Mucosa of descending colon (tissue), 3 donors: ENCODE measurements at regions not wholly inside any gene's neighbourhood (a gene's known extent, or its start where the extent isn't known, plus 50 kb on each side); places are given as distances from the start of the nearest gene placed in this dataset.

Experiments
- ATAC-seq: fragments of 200-7000 bp; cut with Tn5 transposase; one replicate; pipeline ENCODE4 v1.9.1; 2020; ENCODE audit warnings: mild to moderate bottlenecking, moderate library complexity
- DNase-seq, 3 donors: peaks; one replicate each; pipeline ENCODE4 v3.0.0-alpha.2; 2020
- H3K36me3 ChIP-seq: fragments of 200-600 bp; one replicate; pipeline ENCODE4 v1.8.0; 2021; ENCODE audit warnings: low read depth, mild to moderate bottlenecking
- H3K4me1 ChIP-seq: fragments of 200-600 bp; one replicate; pipeline ENCODE4 v1.8.0; 2021; ENCODE audit warnings: low read depth, mild to moderate bottlenecking
- H3K4me3 ChIP-seq: fragments of 200-600 bp; one replicate; pipeline ENCODE4 v1.8.0; 2021; ENCODE audit warnings: mild to moderate bottlenecking
- H3K9me3 ChIP-seq: fragments of 200-600 bp; one replicate; pipeline ENCODE4 v1.8.0; 2021; ENCODE audit warnings: mild to moderate bottlenecking
- intact Hi-C, 2 donors: fragments of 100-400 bp; cut with DNase I in 1 of 2; cut with micrococcal nuclease in 1 of 2; formaldehyde crosslinking; loops; one replicate each; pipeline versions ENCODE4 v1.11.0 to v1.11.1; 2022; cut with DNase I, micrococcal nuclease
- TF ChIP-seq, protein P1 (sequence below): fragments of 200-600 bp; IDR thresholded peaks from one replicate; pipeline ENCODE4 v1.8.0; 2022; ENCODE audit warnings: antibody characterized with exemption, mild to moderate bottlenecking
- donor health status: DM: no; HTN: no; CAD: no; lungs with moderate emphysema.
- donor health status: DM: no; HTN: no; CAD: no.
- donor health status: DM: no; HTN: yes; CAD: no.

DNA sequence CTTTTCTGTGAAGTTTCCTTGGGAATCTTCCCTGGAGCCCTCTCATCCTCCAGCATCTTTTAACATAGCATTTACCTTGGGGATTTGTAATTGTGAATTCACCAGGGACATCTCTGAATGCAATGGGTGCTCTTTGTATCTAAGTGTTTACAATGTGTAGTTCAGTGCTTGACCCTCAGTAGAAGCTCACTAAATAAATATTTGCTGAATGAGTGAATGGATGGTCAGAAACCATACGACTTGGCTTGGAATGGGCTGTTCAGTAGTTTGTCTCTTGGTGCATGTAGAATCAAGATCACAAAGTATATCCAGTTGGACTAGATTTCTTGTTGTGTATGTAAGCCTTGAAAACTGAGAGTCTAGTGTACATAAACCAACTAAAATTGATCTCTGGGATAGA lies 81.8 kb upstream of the MEF2C start:
- Histone ChIP-seq H3K36me3 (no peaks in the 10 kb centered on the region), H3K4me1 (no peaks in the 10 kb centered on the region), H3K9me3 (no peaks in the 10 kb centered on the region), H3K4me3 (no peak overlapping the region)
- no peak for DNase-seq
- TF ChIP-seq, protein P1, sequence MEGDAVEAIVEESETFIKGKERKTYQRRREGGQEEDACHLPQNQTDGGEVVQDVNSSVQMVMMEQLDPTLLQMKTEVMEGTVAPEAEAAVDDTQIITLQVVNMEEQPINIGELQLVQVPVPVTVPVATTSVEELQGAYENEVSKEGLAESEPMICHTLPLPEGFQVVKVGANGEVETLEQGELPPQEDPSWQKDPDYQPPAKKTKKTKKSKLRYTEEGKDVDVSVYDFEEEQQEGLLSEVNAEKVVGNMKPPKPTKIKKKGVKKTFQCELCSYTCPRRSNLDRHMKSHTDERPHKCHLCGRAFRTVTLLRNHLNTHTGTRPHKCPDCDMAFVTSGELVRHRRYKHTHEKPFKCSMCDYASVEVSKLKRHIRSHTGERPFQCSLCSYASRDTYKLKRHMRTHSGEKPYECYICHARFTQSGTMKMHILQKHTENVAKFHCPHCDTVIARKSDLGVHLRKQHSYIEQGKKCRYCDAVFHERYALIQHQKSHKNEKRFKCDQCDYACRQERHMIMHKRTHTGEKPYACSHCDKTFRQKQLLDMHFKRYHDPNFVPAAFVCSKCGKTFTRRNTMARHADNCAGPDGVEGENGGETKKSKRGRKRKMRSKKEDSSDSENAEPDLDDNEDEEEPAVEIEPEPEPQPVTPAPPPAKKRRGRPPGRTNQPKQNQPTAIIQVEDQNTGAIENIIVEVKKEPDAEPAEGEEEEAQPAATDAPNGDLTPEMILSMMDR = no peak
- intact Hi-C loops = no loop called here
- no peak for ATAC-seq

DNA sequence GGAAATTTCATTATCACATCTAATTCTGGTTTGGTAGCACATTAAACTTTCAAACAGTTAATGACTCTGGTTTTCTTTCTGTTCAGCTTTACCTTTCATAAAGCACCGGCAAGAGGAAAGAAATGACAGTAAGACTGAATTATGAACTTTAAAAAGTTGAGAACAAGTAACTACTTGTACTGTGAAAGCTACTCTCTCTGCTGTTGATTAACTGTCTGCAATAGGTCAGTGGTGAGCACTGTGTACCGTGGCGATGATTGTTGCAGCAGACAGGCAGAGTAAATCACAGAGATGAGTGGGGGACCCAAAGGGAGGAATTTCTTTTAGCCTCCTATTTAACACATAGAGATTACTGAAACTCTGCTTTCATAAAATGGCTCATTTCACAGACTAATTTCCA lies 74.0 kb upstream of the MEF2C start:
- DNase-seq (no peak), ATAC-seq (no peak)
- TF ChIP-seq, protein P1 = no peak
- intact Hi-C loops = no loop called here
- Histone ChIP-seq H3K36me3 (no peaks in the 10 kb centered on the region), H3K4me1 (no peaks in the 10 kb centered on the region), H3K9me3 (no peaks in the 10 kb centered on the region), H3K4me3 (no peak overlapping the region)

DNA sequence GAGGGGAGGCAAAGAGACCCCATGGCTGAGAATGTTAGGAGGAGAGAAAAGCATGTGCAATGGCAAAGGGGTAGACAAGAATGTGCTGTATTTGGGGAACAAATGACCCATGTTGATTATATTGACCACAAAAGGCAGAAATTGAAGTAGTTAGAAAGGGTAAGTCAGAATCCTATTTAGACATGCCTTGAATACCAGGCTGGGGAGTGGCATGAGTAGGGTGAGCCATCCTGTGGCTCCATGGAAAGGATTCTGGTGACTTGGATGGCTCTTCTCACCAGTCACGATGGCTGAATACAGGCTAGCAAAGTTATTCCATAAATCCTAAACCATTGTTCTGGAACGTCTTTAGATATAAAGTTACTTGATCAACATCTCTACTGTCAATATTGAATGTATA lies 73.4 kb upstream of the MEF2C start:
- no peak for ATAC-seq
- Histone ChIP-seq H3K36me3 (no peaks in the 10 kb centered on the region), H3K9me3 (no peaks in the 10 kb centered on the region), H3K4me3 (no peak overlapping the region), H3K4me1 (no peaks in the 10 kb centered on the region)
- intact Hi-C loops = no loop called here
- no peak for DNase-seq
- TF ChIP-seq, protein P1 = no peak

DNA sequence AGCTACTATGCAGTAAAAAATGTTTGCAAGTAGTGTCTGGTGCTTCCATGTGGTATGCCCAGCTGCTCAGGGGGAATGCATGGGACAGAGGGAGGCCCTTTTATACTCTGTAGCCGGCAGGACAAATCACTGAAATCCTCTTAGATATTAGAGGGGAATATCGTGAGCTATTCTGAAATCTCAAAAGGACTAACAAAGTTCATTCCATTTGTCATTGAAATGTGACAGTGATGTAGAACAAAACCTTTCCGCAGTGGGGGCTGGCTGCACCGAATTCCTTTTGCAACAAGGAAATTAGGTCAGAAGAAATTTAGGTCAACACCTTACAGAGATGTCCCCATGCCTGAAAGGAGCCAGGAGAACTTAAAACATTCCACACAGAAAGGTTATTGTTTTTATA lies 72.4 kb upstream of the MEF2C start:
- Histone ChIP-seq H3K4me1 (no peaks in the 10 kb centered on the region), H3K9me3 (no peaks in the 10 kb centered on the region), H3K4me3 (no peak overlapping the region), H3K36me3 (no peaks in the 10 kb centered on the region)
- intact Hi-C loops = no loop called here
- no peak for DNase-seq
- TF ChIP-seq, protein P1 = no peak
- ATAC-seq = no peak

DNA sequence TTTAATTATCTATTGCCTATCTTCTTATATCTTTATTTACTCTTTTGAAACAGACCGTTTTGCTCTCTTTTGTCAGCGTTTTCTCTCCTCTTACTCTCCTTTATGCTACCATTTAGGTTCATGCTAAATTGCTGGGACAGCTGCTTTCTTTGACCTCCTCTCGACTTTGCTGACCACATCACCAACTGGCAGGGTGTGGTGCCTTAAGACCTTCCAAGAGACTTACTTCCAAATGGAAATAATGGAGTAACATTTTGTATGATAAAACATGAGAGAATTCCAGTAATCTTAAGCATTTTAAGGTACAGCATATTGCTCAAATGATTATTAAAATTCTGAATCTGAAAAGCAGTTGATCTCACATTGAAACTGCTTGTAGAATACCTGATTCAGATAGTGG lies 71.5 kb upstream of the MEF2C start:
- intact Hi-C loops = no loop called here
- H3K4me1 ChIP-seq = no peaks in the 10 kb centered on the region
- no peak overlapping the region for H3K4me3 ChIP-seq
- no peaks in the 10 kb centered on the region for H3K36me3 ChIP-seq
- ATAC-seq (no peak), DNase-seq (no peak)
- TF ChIP-seq, protein P1 = no peak
- no peaks in the 10 kb centered on the region for H3K9me3 ChIP-seq

DNA sequence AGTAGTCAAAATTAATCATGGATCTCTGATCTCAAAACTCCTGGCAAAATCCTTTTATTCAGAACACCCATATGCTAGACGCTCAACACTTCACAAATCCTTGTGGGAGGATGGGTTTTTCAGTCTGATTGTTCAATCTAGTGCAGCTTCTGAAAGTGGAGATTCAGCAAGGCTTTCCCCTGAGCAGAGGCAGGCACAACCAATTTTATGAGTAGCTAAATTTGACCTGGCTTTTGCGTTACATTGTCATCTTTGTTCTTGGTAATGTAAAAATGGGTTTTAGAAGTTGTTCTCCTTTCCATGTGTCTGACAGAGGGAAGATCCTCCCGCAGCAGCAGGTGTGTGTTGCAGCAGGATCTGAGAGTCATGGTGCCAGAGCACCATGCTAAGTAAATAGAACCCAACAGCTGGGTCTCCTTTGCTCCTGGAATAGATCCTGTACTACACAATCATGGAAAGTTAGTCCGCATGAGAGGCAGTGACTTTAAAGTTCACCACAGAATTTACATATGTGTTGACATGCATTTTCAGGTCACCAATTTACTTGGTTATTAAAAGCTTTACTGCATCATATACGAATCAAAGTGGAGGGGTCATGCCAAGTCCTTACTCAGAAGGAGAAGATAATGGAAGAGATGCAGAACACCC lies 70.1 kb upstream of the MEF2C start:
- TF ChIP-seq, protein P1 = no peak
- no peaks in the 10 kb centered on the region for H3K36me3 ChIP-seq
- no peaks in the 10 kb centered on the region for H3K9me3 ChIP-seq
- no peak overlapping the region for H3K4me3 ChIP-seq
- DNase-seq (no peak), ATAC-seq (no peak)
- intact Hi-C loops = no loop called here
- no peaks in the 10 kb centered on the region for H3K4me1 ChIP-seq
